HepG2 (cell line): ENCODE measurements at regions not wholly inside any gene's neighbourhood (a gene's known extent, or its start where the extent isn't known, plus 50 kb on each side); places are given as distances from the start of the nearest gene placed in this dataset.

Source experiments
- CHD2 ChIP-seq: IDR thresholded peaks from 2 replicates; pipeline ENCODE4 v1.6.1; 2011; ENCODE audit warnings: low read depth, low read length, improper control_type of control experiment
- FUBP1 ChIP-seq: sonication (generic); formaldehyde crosslinking; IDR thresholded peaks from 2 replicates; pipeline ENCODE4 v1.5.1; 2020; ENCODE audit warnings: missing genetic modification reagents, mild to moderate bottlenecking, borderline replicate concordance
- GATAD1 ChIP-seq: IDR thresholded peaks from 2 replicates; pipeline ENCODE4 v1.6.1; 2016; ENCODE audit warnings: missing genetic modification reagents, missing compliant biosample characterization
- PBX2 ChIP-seq: IDR thresholded peaks from 2 replicates; pipeline ENCODE4 v1.6.1; 2016; ENCODE audit warnings: control low read depth
- PHF20 ChIP-seq: sonication (generic); formaldehyde crosslinking; IDR thresholded peaks from 2 replicates; pipeline ENCODE4 v1.5.0; 2020; ENCODE audit warnings: mild to moderate bottlenecking, missing genetic modification reagents
- ZNF18 ChIP-seq: sonication (generic); formaldehyde crosslinking; IDR thresholded peaks from 2 replicates; pipeline ENCODE4 v1.8.0; 2022; ENCODE audit warnings: mild to moderate bottlenecking, missing genetic modification reagents; ENCODE audit not compliant: insufficient replicate concordance
- ZNF276 ChIP-seq: sonication (generic); formaldehyde crosslinking; IDR thresholded peaks from 2 replicates; pipeline ENCODE4 v1.4.0; 2020; ENCODE audit warnings: mild to moderate bottlenecking, low read depth, missing genetic modification reagents
- ZNF512 ChIP-seq: sonication (generic); formaldehyde crosslinking; IDR thresholded peaks from 2 replicates; pipeline ENCODE4 v1.4.0; 2020; ENCODE audit warnings: mild to moderate bottlenecking, missing genetic modification reagents
- ZNF687 ChIP-seq: sonication (generic); formaldehyde crosslinking; IDR thresholded peaks from 2 replicates; pipeline ENCODE4 v1.5.1; 2020; ENCODE audit warnings: mild to moderate bottlenecking, missing genetic modification reagents, moderate library complexity
- ZNF780A ChIP-seq: sonication (generic); formaldehyde crosslinking; IDR thresholded peaks from 2 replicates; pipeline ENCODE4 v1.8.0; 2022; ENCODE audit warnings: mild to moderate bottlenecking, missing genetic modification reagents, moderate library complexity

- TF ChIP-seq ZNF512 (CRISPR knock-in tag) = no peak
- TF ChIP-seq GATAD1 (CRISPR knock-in tag) = no peak
- no peak for TF ChIP-seq ZNF780A (CRISPR knock-in tag)
- TF ChIP-seq ZNF18 = no peak
- no peak for TF ChIP-seq PBX2 (CRISPR knock-in tag)
- TF ChIP-seq ZNF276 (CRISPR knock-in tag) = no peak
- peak; percentile 77 for TF ChIP-seq ZNF687 (CRISPR knock-in tag)
- TF ChIP-seq PHF20 = no peak
- no peak for TF ChIP-seq CHD2
- no peak for TF ChIP-seq FUBP1
Measured at GRCh38 chr20:50298554-50299324, 108.1 kb downstream of the CEBPB start (continued).
